ENCODE measurements at regions not wholly inside any gene's neighbourhood (a gene's known extent, or its start where the extent isn't known, plus 50 kb on each side); places are given as distances from the start of the nearest gene placed in this dataset.

DNA sequence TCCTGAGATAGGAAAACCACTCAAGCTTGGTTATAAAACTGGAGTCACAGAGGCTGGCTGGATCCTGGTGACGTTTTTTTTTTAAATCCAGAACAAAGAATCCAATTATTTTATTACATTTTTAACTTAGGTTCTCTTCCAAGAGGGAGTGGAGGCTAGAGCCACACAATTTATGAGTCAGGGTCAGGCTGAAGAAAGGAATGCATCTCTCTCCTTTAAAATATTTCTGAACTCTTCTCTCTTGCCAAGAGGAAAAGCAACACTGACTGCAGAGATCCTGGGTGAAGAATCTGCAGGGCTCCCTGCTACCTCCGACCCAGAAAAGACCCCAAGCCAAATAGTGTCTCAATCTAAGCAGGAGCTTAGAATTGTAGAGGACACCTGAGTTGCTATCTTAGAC is 88.5 kb upstream of the SSTR4 start:
- TF ChIP-seq TAF1 (IDR thresholded peaks at IDR 0.05; ENCODE audit: low read depth, low read length), result no peak
- TF ChIP-seq POLR2A (IDR thresholded peaks at IDR 0.05; ENCODE audit: low read depth, low read length), result no peak
- TF ChIP-seq SPI1 (IDR thresholded peaks at IDR 0.05; ENCODE audit: low read depth, low read length), result no peak
